ENCODE measurements at regions not wholly inside any gene's neighbourhood (a gene's known extent, or its start where the extent isn't known, plus 50 kb on each side); places are given as distances from the start of the nearest gene placed in this dataset.

- no peaks in the 10 kb centered on the region for H3K9me2 ChIP-seq (replicated peaks; ENCODE audit: control insufficient read depth, low read length)
- peaks cover 36% of the 10 kb centered on the region for H3K4me1 ChIP-seq (ENCODE audit: control insufficient read depth, low read length)
- TF ChIP-seq EZH2phosphoT487 (IDR thresholded peaks at IDR 0.05; ENCODE audit: borderline replicate concordance, low read length) = no peak
- TF ChIP-seq, protein P1, sequence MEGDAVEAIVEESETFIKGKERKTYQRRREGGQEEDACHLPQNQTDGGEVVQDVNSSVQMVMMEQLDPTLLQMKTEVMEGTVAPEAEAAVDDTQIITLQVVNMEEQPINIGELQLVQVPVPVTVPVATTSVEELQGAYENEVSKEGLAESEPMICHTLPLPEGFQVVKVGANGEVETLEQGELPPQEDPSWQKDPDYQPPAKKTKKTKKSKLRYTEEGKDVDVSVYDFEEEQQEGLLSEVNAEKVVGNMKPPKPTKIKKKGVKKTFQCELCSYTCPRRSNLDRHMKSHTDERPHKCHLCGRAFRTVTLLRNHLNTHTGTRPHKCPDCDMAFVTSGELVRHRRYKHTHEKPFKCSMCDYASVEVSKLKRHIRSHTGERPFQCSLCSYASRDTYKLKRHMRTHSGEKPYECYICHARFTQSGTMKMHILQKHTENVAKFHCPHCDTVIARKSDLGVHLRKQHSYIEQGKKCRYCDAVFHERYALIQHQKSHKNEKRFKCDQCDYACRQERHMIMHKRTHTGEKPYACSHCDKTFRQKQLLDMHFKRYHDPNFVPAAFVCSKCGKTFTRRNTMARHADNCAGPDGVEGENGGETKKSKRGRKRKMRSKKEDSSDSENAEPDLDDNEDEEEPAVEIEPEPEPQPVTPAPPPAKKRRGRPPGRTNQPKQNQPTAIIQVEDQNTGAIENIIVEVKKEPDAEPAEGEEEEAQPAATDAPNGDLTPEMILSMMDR (IDR thresholded peaks at IDR 0.05; ENCODE audit: low read depth, low read length, poor library complexity, severe bottlenecking) = no peak
- no peaks in the 10 kb centered on the region for H3K79me2 ChIP-seq (ENCODE audit: control insufficient read depth, low read length)
- no peaks in the 10 kb centered on the region for H3K27me3 ChIP-seq (ENCODE audit: control insufficient read depth, low read length)
- no peaks in the 10 kb centered on the region for H3K9me3 ChIP-seq (ENCODE audit: control insufficient read depth, insufficient read depth, low read length)
- peak overlapping the region; percentile 53 for H3K4me2 ChIP-seq (ENCODE audit: low read length)
- H3K4me3 ChIP-seq (ENCODE audit: low read length) = peak overlapping the region; percentile 24; the same call in 1 of the 2 replicates
- H3F3A ChIP-seq (ENCODE audit: control insufficient read depth, insufficient read depth) = no peaks in the 10 kb centered on the region
- H3K36me3 ChIP-seq (ENCODE audit: control insufficient read depth, low read length) = no peaks in the 10 kb centered on the region
- peak overlapping the region; percentile 15; the same call in 1 of the 2 replicates for H3K27ac ChIP-seq (ENCODE audit: low read depth, low read length)
- H4K20me1 ChIP-seq (ENCODE audit: control insufficient read depth, insufficient read depth, low read depth, low read length) = no peaks in the 10 kb centered on the region
Measured at GRCh38 chr22:49525801-49526535, 301.7 kb downstream of the BRD1 start.

DNA sequence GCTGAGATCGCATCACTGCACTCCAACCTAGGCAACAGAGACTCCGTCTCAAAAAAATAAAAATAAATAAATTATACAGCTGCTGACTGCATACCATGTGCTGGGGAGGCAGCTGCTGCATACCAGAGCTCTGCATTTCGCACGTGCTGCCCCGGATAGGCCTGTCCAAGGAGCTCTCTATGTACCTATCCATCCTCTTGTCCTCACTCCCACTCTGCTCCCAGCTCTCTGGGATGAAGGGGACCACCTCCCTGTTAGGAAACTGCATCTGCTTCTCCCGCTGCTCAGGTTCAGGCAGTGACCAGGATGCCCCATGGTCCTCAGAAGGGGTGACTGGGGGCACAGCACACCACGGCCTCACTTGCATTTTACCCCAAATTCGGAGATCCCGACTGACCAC, 302.3 kb downstream of the BRD1 start:
- Histone ChIP-seq H3K9me2 (replicated peaks; ENCODE audit: control insufficient read depth, low read length) (no peaks in the 10 kb centered on the region), H3K4me2 (ENCODE audit: low read length) (peak overlapping the region; percentile 53; the same call in 1 of the 2 replicates), H3K27ac (ENCODE audit: low read depth, low read length) (no peak overlapping the region), H3K4me3 (ENCODE audit: low read length) (no peak overlapping the region), H3K9me3 (ENCODE audit: control insufficient read depth, insufficient read depth, low read length) (no peaks in the 10 kb centered on the region), H3K79me2 (ENCODE audit: control insufficient read depth, low read length) (no peaks in the 10 kb centered on the region), H4K20me1 (ENCODE audit: control insufficient read depth, insufficient read depth, low read depth, low read length) (no peaks in the 10 kb centered on the region), H3K27me3 (ENCODE audit: control insufficient read depth, low read length) (no peaks in the 10 kb centered on the region), H3K36me3 (ENCODE audit: control insufficient read depth, low read length) (no peaks in the 10 kb centered on the region), H3F3A (ENCODE audit: control insufficient read depth, insufficient read depth) (no peaks in the 10 kb centered on the region), H3K4me1 (ENCODE audit: control insufficient read depth, low read length) (peaks cover 36% of the 10 kb centered on the region)
- no peak for TF ChIP-seq EZH2phosphoT487 (IDR thresholded peaks at IDR 0.05; ENCODE audit: borderline replicate concordance, low read length)
- TF ChIP-seq, protein P1 (IDR thresholded peaks at IDR 0.05; ENCODE audit: low read depth, low read length, poor library complexity, severe bottlenecking) = no peak

DNA sequence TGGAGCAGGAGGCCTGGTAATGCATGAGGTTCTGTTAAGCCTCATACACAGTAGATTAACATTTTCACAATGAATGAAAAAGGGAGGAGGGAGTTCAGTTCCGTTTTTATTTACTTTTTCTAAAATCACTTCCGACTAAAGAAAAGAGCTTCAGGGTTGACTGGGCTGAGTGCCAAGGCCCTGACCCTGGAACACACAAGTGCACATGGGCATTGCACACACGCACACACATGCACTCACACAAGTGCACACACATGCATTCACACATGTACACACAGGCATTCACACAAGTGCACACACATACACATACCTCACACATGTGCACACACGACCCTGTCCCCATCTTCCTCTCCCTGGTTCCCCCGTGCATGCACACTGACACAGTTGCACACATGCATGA, 303.3 kb downstream of the BRD1 start:
- no peak for TF ChIP-seq EZH2phosphoT487 (IDR thresholded peaks at IDR 0.05; ENCODE audit: borderline replicate concordance, low read length)
- no peaks in the 10 kb centered on the region for H3K9me2 ChIP-seq (replicated peaks; ENCODE audit: control insufficient read depth, low read length)
- H3K4me2 ChIP-seq (ENCODE audit: low read length) = no peak overlapping the region
- H3K4me3 ChIP-seq (ENCODE audit: low read length) = no peak overlapping the region
- no peaks in the 10 kb centered on the region for H3K27me3 ChIP-seq (ENCODE audit: control insufficient read depth, low read length)
- no peaks in the 10 kb centered on the region for H3F3A ChIP-seq (ENCODE audit: control insufficient read depth, insufficient read depth)
- H4K20me1 ChIP-seq (ENCODE audit: control insufficient read depth, insufficient read depth, low read depth, low read length) = no peaks in the 10 kb centered on the region
- no peak overlapping the region for H3K27ac ChIP-seq (ENCODE audit: low read depth, low read length)
- H3K4me1 ChIP-seq (ENCODE audit: control insufficient read depth, low read length) = peaks cover 36% of the 10 kb centered on the region
- no peaks in the 10 kb centered on the region for H3K9me3 ChIP-seq (ENCODE audit: control insufficient read depth, insufficient read depth, low read length)
- H3K36me3 ChIP-seq (ENCODE audit: control insufficient read depth, low read length) = no peaks in the 10 kb centered on the region
- H3K79me2 ChIP-seq (ENCODE audit: control insufficient read depth, low read length) = no peaks in the 10 kb centered on the region

DNA sequence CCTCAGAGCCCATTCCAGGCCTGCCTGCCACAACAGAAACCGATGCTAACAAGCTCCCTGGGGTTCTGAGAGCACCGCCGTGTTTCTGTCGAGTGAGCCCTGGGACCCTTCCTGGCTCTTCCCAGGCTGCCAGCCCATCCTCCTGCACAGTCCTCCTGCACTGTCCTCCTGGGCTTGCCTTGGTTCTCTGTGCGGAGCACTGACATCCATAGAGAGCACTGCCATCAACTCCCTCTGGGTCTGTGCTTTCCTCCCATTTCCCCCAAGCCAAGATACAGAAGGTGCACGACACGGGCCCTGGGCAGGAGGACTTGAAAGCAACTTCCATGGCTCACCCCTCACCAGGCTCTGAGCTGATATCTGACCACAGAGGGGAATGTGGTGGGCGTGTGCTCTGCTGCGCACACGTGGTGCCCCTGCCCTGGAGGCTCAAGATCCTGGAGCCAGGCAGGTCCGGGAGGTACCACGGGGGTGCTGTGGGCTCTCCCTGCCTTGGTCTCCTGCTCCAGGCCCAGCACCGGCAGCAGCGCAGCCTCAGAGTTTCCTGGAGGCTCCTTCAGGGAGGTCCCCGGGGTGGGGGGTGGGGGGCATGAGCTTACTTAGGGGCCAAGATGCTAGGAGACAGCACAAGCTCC, 304.2 kb downstream of the BRD1 start:
- no peaks in the 10 kb centered on the region for H4K20me1 ChIP-seq (ENCODE audit: control insufficient read depth, insufficient read depth, low read depth, low read length)
- no peak overlapping the region for H3K27ac ChIP-seq (ENCODE audit: low read depth, low read length)
- H3K9me3 ChIP-seq (ENCODE audit: control insufficient read depth, insufficient read depth, low read length) = no peaks in the 10 kb centered on the region
- H3K9me2 ChIP-seq (replicated peaks; ENCODE audit: control insufficient read depth, low read length) = no peaks in the 10 kb centered on the region
- 0 out of 2 replicates have a peak, but pooled peaks cover 2% of the 10 kb centered on the region for H3F3A ChIP-seq (ENCODE audit: control insufficient read depth, insufficient read depth)
- no peaks in the 10 kb centered on the region for H3K27me3 ChIP-seq (ENCODE audit: control insufficient read depth, low read length)
- no peak overlapping the region for H3K4me2 ChIP-seq (ENCODE audit: low read length)
- no peak overlapping the region for H3K4me3 ChIP-seq (ENCODE audit: low read length)
- H3K36me3 ChIP-seq (ENCODE audit: control insufficient read depth, low read length) = no peaks in the 10 kb centered on the region
- no peaks in the 10 kb centered on the region for H3K79me2 ChIP-seq (ENCODE audit: control insufficient read depth, low read length)
- H3K4me1 ChIP-seq (ENCODE audit: control insufficient read depth, low read length) = peaks cover 36% of the 10 kb centered on the region
- TF ChIP-seq EZH2phosphoT487 (IDR thresholded peaks at IDR 0.05; ENCODE audit: borderline replicate concordance, low read length) = no peak
- TF ChIP-seq, protein P1 (IDR thresholded peaks at IDR 0.05; ENCODE audit: low read depth, low read length, poor library complexity, severe bottlenecking) = no peak
